Psoas muscle (tissue), 7 donors: ENCODE measurements at regions not wholly inside any gene's neighbourhood (a gene's known extent, or its start where the extent isn't known, plus 50 kb on each side); places are given as distances from the start of the nearest gene placed in this dataset.

Experiments used
- ATAC-seq, 4 donors: fragments of 200-7000 bp; cut with Tn5 transposase; one replicate each; pipeline ENCODE4 v1.9.1; 2020; ENCODE audit warnings: moderate library complexity in 3 of 4, mild to moderate bottlenecking in 2 of 4
- DNase-seq, 2 donors: peaks; one replicate each; pipeline ENCODE4 v3.0.0-alpha.2; 2020
- H3K27ac ChIP-seq: fragments of 200-600 bp; one replicate; pipeline ENCODE4 v1.8.0; 2022
- H3K27me3 ChIP-seq, 3 donors: fragments of 200-600 bp in 1 of 3; one replicate each; pipeline versions ENCODE4 v1.6.1 to v1.8.0; 2013 to 2022; ENCODE audit warnings: low read length in 2 of 3, mild to moderate bottlenecking in 2 of 3, moderate library complexity in 1 of 3; ENCODE audit not compliant: insufficient read depth in 3 of 3
- H3K36me3 ChIP-seq, 2 donors: fragments of 200-600 bp in 1 of 2; one replicate each; pipeline versions ENCODE4 v1.6.1 to v1.8.0; 2013 to 2022; ENCODE audit warnings: low read depth in 1 of 2, mild to moderate bottlenecking in 1 of 2, moderate library complexity in 1 of 2; ENCODE audit not compliant: insufficient read depth in 1 of 2
- H3K4me1 ChIP-seq: fragments of 200-600 bp; one replicate; pipeline ENCODE4 v1.8.0; 2022
- H3K4me3 ChIP-seq: fragments of 200-600 bp; one replicate; pipeline ENCODE4 v1.8.0; 2022; ENCODE audit warnings: mild to moderate bottlenecking
- H3K9me3 ChIP-seq: fragments of 200-600 bp; one replicate; pipeline ENCODE4 v1.8.0; 2022
- WGBS, 3 donors: extraction: QIAGEN DNeasy Blood & Tissue Kit; methylation state at CpG; one replicate each; pipeline versions ENCODE4 v1.1.6 to v1.1.7; 2013; 5-methylcytosine and 5-hydroxymethylcytosine counted together
- intact Hi-C, 2 donors: fragments of 100-400 bp; cut with DNase I; formaldehyde crosslinking; loops; one replicate each; pipeline versions ENCODE4 v1.11.0 to v1.14.2; 2022
- TF ChIP-seq, protein P1 (sequence below): fragments of 200-600 bp; IDR thresholded peaks from one replicate; pipeline ENCODE4 v1.8.0; 2022; ENCODE audit warnings: antibody characterized with exemption
- donor health status: healthy with polysubstance abuse.
- donor health status: DM: no; HTN: no; CAD: no; lungs with moderate emphysema.
- donor health status: Bipolar disorder and iron deficiency.
- donor health status: healthy.
- donor health status: DM: yes; HTN: yes; CAD: no.
- donor health status: DM: no; HTN: no; CAD: no.
- donor health status: DM: yes; HTN: yes; CAD: no.

DNA sequence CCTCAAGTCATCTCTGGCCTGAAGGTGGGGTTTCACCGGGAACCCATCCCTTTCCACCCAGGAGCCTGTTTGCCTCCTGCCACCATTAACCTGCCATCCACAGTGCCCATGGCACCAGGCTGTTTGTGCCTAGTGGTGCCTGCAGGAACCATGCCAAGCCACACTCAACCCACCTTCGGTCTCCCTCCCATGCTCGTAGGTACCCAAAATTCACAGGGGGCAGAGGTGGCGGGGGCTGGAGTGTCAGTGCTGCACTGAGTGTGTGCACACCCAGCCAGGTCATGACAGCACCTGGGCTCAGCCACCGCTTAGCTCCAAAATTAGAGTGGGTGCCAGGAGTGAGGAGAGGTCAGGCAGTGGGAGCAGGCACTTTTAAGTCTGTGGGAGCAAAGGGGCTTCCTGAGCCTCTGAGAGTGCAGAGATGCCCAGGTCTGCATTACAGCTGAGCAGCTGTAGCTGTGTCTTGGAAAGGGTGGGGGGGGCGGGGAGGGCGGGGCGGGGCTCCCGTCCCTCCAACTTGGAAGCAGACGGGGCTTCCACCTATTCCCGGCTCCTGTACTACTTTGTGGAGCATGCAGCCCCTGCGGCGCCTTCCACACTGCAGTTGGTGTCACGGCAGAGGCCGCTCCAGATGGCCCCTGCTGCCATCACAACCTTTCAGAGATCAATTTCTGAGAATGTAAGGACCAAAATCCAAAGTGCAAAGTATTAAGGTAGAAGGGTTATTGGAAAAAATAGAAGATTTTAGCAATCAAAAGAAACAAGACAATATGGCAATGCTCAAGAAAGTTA lies 2396.8 kb upstream of the C9orf72 start:
- H3K4me3 ChIP-seq = no peak overlapping the region
- TF ChIP-seq, protein P1, sequence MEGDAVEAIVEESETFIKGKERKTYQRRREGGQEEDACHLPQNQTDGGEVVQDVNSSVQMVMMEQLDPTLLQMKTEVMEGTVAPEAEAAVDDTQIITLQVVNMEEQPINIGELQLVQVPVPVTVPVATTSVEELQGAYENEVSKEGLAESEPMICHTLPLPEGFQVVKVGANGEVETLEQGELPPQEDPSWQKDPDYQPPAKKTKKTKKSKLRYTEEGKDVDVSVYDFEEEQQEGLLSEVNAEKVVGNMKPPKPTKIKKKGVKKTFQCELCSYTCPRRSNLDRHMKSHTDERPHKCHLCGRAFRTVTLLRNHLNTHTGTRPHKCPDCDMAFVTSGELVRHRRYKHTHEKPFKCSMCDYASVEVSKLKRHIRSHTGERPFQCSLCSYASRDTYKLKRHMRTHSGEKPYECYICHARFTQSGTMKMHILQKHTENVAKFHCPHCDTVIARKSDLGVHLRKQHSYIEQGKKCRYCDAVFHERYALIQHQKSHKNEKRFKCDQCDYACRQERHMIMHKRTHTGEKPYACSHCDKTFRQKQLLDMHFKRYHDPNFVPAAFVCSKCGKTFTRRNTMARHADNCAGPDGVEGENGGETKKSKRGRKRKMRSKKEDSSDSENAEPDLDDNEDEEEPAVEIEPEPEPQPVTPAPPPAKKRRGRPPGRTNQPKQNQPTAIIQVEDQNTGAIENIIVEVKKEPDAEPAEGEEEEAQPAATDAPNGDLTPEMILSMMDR = no peak
- no peaks in the 10 kb centered on the region for H3K27me3 ChIP-seq
- no peaks in the 10 kb centered on the region for H3K36me3 ChIP-seq
- ATAC-seq (no peak), DNase-seq (no peak)
- no peaks in the 10 kb centered on the region for H3K4me1 ChIP-seq
- intact Hi-C loops = no loop called here
- H3K27ac ChIP-seq = no peak overlapping the region
- no peaks in the 10 kb centered on the region for H3K9me3 ChIP-seq
- WGBS, 3 donors = 80 to 86% (median 81%) methylated on average over 15 of the region's 15 CpGs

DNA sequence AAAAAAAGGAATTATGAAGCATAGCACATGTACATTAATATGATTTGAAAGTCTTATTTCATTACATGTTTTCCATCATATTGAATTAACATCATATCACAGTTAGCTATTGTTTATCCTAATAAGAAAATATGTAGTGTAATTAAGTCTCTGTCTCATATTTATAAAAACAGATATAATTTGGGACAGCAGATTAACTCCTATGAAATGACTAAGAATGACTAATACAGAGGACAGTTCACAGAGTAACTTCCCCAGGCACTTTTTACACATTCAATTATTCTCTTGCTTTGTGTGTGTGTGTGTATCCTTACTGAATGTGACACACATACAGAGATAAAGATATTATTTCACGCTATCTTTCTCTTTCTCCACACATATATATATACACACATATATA lies 2400.9 kb upstream of the C9orf72 start:
- intact Hi-C loops = no loop called here
- Histone ChIP-seq H3K27me3 (no peaks in the 10 kb centered on the region), H3K36me3 (no peaks in the 10 kb centered on the region), H3K27ac (no peak overlapping the region), H3K4me3 (no peak overlapping the region), H3K9me3 (no peaks in the 10 kb centered on the region), H3K4me1 (no peaks in the 10 kb centered on the region)
- DNase-seq = no peak
- TF ChIP-seq, protein P1 = no peak
- ATAC-seq = no peak
- 84 to 92% (median 88%) methylated on average over 1 of the region's 1 CpG for whole genome bisulfite sequencing, 3 donors

DNA sequence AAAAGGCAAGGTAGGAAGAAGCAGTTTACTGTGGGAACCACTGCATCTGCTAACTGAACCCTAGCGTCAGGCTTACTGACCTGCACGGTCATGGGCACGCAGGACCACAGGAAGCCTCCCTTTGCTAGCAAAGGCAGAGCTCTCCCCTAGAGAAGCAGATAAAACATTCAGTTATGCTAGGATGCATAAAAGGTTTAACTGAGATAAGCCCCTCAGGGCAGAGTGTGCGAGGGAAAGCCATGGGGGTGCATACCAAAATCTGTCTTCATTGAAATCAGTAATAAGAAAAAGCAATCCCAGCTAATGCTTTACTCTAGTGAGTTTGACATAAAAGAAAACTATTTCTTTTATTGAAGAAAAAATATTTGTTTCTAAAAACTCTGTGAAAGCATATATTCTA lies 2403.7 kb upstream of the C9orf72 start:
- H3K4me3 ChIP-seq = no peak overlapping the region

DNA sequence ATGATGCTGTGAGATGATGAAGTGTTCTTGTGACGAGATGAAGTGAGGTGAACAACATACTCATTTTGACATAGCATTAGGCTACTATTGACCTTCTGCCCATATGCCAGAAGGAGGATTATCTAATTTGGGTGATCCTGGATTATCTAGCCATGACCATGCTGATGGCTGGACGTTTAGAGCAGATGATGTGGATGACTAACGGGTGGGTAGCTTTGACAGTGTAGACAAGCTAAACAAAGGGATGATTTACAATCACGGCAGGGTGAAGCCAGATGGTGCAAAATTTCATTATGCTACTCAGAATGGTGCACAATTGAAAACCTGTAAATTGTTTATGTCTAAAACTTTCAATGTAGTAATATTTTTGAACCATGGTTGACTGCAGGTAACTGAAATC lies 2403.4 kb upstream of the ACO1 start:
- no peak overlapping the region for H3K4me3 ChIP-seq
- WGBS, 3 donors = 49 to 55% (median 49%) methylated on average over 4 of the region's 4 CpGs
- intact Hi-C loops = no loop called here
- H3K36me3 ChIP-seq = no peaks in the 10 kb centered on the region
- H3K9me3 ChIP-seq = no peaks in the 10 kb centered on the region
- TF ChIP-seq, protein P1 = no peak
- no peaks in the 10 kb centered on the region for H3K27me3 ChIP-seq
- ATAC-seq = no peak
- no peaks in the 10 kb centered on the region for H3K4me1 ChIP-seq
- no peak for DNase-seq
- H3K27ac ChIP-seq = no peak overlapping the region

More for the DNA sequence above, 2403.7 kb upstream of the C9orf72 start:
- ATAC-seq = no peak
- intact Hi-C loops = no loop called here
- Histone ChIP-seq H3K4me1 (no peaks in the 10 kb centered on the region), H3K27ac (no peak overlapping the region), H3K9me3 (no peaks in the 10 kb centered on the region), H3K36me3 (no peaks in the 10 kb centered on the region), H3K27me3 (no peaks in the 10 kb centered on the region)
- DNase-seq = no peak
- TF ChIP-seq, protein P1 = no peak
- 82 to 90% (median 84%) methylated on average over 4 of the region's 4 CpGs for WGBS, 3 donors

DNA sequence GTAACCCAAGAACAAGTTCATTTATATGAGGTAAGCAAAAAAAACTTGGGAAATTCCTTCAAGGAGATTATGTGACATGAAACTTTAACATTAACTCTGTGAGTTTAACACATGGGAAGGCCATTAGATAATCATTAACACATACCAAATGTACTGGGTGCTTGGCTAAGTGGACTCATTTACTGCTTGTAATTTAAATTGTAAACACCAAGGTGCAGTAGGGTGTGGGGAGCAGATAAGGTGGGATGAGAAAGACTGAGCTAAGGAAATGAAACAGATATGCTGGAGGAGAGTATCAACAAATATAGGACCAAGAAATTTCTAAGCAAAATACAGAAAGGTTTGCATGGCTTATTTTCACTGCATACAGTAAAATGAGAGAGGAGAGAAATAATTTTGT lies 2384.8 kb upstream of the ACO1 start:
- Histone ChIP-seq H3K27me3 (no peaks in the 10 kb centered on the region), H3K4me1 (no peaks in the 10 kb centered on the region), H3K36me3 (no peaks in the 10 kb centered on the region), H3K4me3 (no peak overlapping the region), H3K9me3 (no peaks in the 10 kb centered on the region), H3K27ac (no peak overlapping the region)
- intact Hi-C loops = no loop called here
- DNase-seq (no peak), ATAC-seq (no peak)
- TF ChIP-seq, protein P1 = no peak
